ENCODE measurements at regions not wholly inside any gene's neighbourhood (a gene's known extent, or its start where the extent isn't known, plus 50 kb on each side); places are given as distances from the start of the nearest gene placed in this dataset.
"Not testable (repeated sequence)": the region's sequence is repeated elsewhere in the genome, so short reads cannot be mapped to it uniquely, and the experiment has no call there.

GRCh38 chr6:137808836-137809315 lies 58.2 kb upstream of the TNFAIP3 start:
- in situ Hi-C loops (cut with HindIII; ENCODE audit: low sequenced_read_pairs), result no loop called here
- DNase-seq (ENCODE audit: low read depth, low spot score), result no peak
- TF ChIP-seq CTCF (IDR thresholded peaks at IDR 0.05; ENCODE audit: low read depth, low read length), result no peak
- H3K4me3 ChIP-seq (ENCODE audit: low read depth, low read length), result no peak overlapping the region

GRCh38 chr6:137809895-137810553 lies 57.0 kb upstream of the TNFAIP3 start:
- in situ Hi-C loops (cut with HindIII; ENCODE audit: low sequenced_read_pairs); H3K4me3 ChIP-seq (ENCODE audit: low read depth, low read length): not testable (repeated sequence)

GRCh38 chr6:137810554-137811120 lies 56.4 kb upstream of the TNFAIP3 start:
- no peak overlapping the region for H3K4me3 ChIP-seq (ENCODE audit: low read depth, low read length)
- no peak for TF ChIP-seq CTCF (IDR thresholded peaks at IDR 0.05; ENCODE audit: low read depth, low read length)
- in situ Hi-C loops (cut with HindIII; ENCODE audit: low sequenced_read_pairs), result no loop called here
- DNase-seq (ENCODE audit: low read depth, low spot score), result no peak

More at GRCh38 chr6:137809895-137810553, 57.0 kb upstream of the TNFAIP3 start:
- DNase-seq (ENCODE audit: low read depth, low spot score), result not testable (repeated sequence)

GRCh38 chr6:137811121-137811915 lies 55.7 kb upstream of the TNFAIP3 start:
- H3K4me3 ChIP-seq (ENCODE audit: low read depth, low read length), result no peak overlapping the region
- peak; percentile 85 for DNase-seq (ENCODE audit: low read depth, low spot score)
- TF ChIP-seq CTCF (IDR thresholded peaks at IDR 0.05; ENCODE audit: low read depth, low read length), result no peak
- in situ Hi-C loops (cut with HindIII; ENCODE audit: low sequenced_read_pairs), result no loop called here

- H3K4me3 ChIP-seq (ENCODE audit: low read depth, low read length), result no peak overlapping the region
- no peak for TF ChIP-seq CTCF (IDR thresholded peaks at IDR 0.05; ENCODE audit: low read depth, low read length)
- DNase-seq (ENCODE audit: low read depth, low spot score), result no peak
- in situ Hi-C loops (cut with HindIII; ENCODE audit: low sequenced_read_pairs), result no loop called here
Observed at GRCh38 chr6:137811916-137812553, 55.0 kb upstream of the TNFAIP3 start.

- no peak for TF ChIP-seq CTCF (IDR thresholded peaks at IDR 0.05; ENCODE audit: low read depth, low read length)
- H3K4me3 ChIP-seq (ENCODE audit: low read depth, low read length), result no peak overlapping the region
- in situ Hi-C loops (cut with HindIII; ENCODE audit: low sequenced_read_pairs), result no loop called here
- DNase-seq (ENCODE audit: low read depth, low spot score), result no peak
Observed at GRCh38 chr6:137813308-137813970, 53.6 kb upstream of the TNFAIP3 start.

GRCh38 chr6:137814030-137814429 lies 53.0 kb upstream of the TNFAIP3 start:
- in situ Hi-C loops (cut with HindIII; ENCODE audit: low sequenced_read_pairs); DNase-seq (ENCODE audit: low read depth, low spot score); H3K4me3 ChIP-seq (ENCODE audit: low read depth, low read length): not testable (repeated sequence)
